ENCODE measurements at regions not wholly inside any gene's neighbourhood (a gene's known extent, or its start where the extent isn't known, plus 50 kb on each side); places are given as distances from the start of the nearest gene placed in this dataset.

DNA sequence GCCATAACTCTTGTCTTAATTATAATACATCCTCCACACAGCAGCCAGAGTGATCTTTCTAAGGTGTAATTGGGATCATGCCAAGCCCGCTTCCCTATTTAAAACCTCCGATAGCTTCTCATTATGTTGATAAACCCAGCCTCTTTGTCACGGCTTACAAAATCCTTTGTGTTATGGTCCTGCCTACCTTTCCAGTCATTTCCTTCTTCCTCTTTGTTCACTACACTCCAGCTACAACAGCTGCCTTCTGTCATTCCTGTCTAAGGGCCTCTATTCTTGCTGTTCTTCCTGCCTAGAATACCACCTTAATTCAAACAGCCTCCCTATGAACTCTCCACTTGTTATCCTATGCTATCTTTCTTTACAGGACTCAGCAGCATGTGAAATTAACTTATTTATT, 70.6 kb upstream of the CAPRIN1 start (continued):
- no peak for TF ChIP-seq EMX1 (CRISPR knock-in tag; IDR thresholded peaks at IDR 0.05)

DNA sequence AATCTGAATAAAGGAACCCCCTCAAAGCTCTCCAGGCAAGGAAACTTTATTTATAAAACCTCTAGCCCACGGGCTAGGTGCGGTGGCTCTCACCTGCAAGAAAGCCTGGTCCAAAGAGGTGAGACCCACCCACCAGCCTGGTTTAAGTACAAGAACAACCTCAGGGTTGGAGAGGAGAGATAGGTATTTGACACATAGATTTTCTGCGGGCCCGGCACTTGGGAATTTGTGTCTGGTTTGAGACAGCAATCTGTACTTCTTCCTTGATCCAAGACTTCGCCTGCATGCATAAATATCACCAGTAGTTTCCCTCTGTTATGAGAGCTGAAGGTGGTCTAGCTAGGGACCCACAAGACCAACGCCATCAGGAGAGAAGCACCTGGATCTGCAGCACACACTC, 73.2 kb upstream of the CAPRIN1 start:
- DNase-seq (ENCODE audit: low spot score) (no peak), ATAC-seq (no peak)
- Mint-ChIP-seq H3K36me3 (no peaks in the 10 kb centered on the region), H3K27me3 (ENCODE audit: low read depth) (no peaks in the 10 kb centered on the region), H3K27ac (no peak overlapping the region), H3K4me3 (no peak overlapping the region), H3K4me1 (no peaks in the 10 kb centered on the region), H3K9me3 (no peaks in the 10 kb centered on the region)
- ChIA-PET CTCF (interaction anchor here (1.8 to 3.0 kb wide), 2 partner anchors 10 to 170 kb away, joined by 10 to 28 read pairs; no protein-coding TSS in a partner anchor), POLR2A (interaction anchor here (0.5 to 0.7 kb wide), 2 partner anchors 126 to 173 kb away, joined by 3 read pairs; no protein-coding TSS in a partner anchor)
- TF ChIP-seq SOX15 (CRISPR knock-in tag; IDR thresholded peaks at IDR 0.05): no peak
- TF ChIP-seq, protein P1, sequence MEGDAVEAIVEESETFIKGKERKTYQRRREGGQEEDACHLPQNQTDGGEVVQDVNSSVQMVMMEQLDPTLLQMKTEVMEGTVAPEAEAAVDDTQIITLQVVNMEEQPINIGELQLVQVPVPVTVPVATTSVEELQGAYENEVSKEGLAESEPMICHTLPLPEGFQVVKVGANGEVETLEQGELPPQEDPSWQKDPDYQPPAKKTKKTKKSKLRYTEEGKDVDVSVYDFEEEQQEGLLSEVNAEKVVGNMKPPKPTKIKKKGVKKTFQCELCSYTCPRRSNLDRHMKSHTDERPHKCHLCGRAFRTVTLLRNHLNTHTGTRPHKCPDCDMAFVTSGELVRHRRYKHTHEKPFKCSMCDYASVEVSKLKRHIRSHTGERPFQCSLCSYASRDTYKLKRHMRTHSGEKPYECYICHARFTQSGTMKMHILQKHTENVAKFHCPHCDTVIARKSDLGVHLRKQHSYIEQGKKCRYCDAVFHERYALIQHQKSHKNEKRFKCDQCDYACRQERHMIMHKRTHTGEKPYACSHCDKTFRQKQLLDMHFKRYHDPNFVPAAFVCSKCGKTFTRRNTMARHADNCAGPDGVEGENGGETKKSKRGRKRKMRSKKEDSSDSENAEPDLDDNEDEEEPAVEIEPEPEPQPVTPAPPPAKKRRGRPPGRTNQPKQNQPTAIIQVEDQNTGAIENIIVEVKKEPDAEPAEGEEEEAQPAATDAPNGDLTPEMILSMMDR (IDR thresholded peaks at IDR 0.05): no peak

DNA sequence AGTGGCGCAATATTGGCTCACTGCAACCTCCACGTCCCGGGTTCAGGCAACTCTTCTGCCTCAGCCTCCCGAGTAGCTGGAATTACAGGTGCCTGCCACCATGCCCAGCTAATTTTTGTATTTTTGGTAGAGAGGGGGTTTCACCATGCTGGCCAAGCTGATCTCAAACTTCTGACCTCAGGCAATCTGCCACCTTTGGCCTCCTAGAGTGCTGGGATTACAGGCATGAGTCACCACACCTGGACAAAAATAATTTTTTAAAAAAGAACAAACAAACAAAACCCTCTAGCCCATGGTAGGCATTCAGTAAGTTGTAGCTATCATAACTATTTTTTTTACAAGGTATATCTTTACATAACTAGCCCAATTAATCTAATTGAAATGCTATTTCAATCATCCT, 73.9 kb upstream of the CAPRIN1 start:
- ChIA-PET POLR2A (no interaction called here), CTCF (interaction anchor here (1.8 to 3.0 kb wide), 2 partner anchors 10 to 169 kb away, joined by 10 to 28 read pairs; no protein-coding TSS in a partner anchor)

More for the DNA sequence above, 73.9 kb upstream of the CAPRIN1 start:
- DNase-seq (ENCODE audit: low spot score) (no peak), ATAC-seq (no peak)
- Mint-ChIP-seq H3K4me1 (no peaks in the 10 kb centered on the region), H3K27ac (no peak overlapping the region), H3K27me3 (ENCODE audit: low read depth) (no peaks in the 10 kb centered on the region), H3K9me3 (no peaks in the 10 kb centered on the region), H3K4me3 (no peak overlapping the region), H3K36me3 (no peaks in the 10 kb centered on the region)
- TF ChIP-seq, protein P2, sequence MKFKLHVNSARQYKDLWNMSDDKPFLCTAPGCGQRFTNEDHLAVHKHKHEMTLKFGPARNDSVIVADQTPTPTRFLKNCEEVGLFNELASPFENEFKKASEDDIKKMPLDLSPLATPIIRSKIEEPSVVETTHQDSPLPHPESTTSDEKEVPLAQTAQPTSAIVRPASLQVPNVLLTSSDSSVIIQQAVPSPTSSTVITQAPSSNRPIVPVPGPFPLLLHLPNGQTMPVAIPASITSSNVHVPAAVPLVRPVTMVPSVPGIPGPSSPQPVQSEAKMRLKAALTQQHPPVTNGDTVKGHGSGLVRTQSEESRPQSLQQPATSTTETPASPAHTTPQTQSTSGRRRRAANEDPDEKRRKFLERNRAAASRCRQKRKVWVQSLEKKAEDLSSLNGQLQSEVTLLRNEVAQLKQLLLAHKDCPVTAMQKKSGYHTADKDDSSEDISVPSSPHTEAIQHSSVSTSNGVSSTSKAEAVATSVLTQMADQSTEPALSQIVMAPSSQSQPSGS (CRISPR knock-in tag; IDR thresholded peaks at IDR 0.05; ENCODE audit: borderline replicate concordance, low read depth): no peak
- no peak for TF ChIP-seq EMX1 (CRISPR knock-in tag; IDR thresholded peaks at IDR 0.05)
- no peak for TF ChIP-seq TEAD1 (CRISPR knock-in tag; IDR thresholded peaks at IDR 0.05)
- no peak for TF ChIP-seq ZBTB21 (CRISPR knock-in tag; IDR thresholded peaks at IDR 0.05; ENCODE audit: borderline replicate concordance)
- TF ChIP-seq, protein P3, sequence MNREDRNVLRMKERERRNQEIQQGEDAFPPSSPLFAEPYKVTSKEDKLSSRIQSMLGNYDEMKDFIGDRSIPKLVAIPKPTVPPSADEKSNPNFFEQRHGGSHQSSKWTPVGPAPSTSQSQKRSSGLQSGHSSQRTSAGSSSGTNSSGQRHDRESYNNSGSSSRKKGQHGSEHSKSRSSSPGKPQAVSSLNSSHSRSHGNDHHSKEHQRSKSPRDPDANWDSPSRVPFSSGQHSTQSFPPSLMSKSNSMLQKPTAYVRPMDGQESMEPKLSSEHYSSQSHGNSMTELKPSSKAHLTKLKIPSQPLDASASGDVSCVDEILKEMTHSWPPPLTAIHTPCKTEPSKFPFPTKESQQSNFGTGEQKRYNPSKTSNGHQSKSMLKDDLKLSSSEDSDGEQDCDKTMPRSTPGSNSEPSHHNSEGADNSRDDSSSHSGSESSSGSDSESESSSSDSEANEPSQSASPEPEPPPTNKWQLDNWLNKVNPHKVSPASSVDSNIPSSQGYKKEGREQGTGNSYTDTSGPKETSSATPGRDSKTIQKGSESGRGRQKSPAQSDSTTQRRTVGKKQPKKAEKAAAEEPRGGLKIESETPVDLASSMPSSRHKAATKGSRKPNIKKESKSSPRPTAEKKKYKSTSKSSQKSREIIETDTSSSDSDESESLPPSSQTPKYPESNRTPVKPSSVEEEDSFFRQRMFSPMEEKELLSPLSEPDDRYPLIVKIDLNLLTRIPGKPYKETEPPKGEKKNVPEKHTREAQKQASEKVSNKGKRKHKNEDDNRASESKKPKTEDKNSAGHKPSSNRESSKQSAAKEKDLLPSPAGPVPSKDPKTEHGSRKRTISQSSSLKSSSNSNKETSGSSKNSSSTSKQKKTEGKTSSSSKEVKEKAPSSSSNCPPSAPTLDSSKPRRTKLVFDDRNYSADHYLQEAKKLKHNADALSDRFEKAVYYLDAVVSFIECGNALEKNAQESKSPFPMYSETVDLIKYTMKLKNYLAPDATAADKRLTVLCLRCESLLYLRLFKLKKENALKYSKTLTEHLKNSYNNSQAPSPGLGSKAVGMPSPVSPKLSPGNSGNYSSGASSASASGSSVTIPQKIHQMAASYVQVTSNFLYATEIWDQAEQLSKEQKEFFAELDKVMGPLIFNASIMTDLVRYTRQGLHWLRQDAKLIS (CRISPR knock-in tag; IDR thresholded peaks at IDR 0.05; ENCODE audit: borderline replicate concordance): no peak
- TF ChIP-seq TP53 (CRISPR knock-in tag; IDR thresholded peaks at IDR 0.05): no peak
- TF ChIP-seq, protein P1 (IDR thresholded peaks at IDR 0.05): no peak
- TF ChIP-seq SMAD3 (CRISPR knock-in tag; IDR thresholded peaks at IDR 0.05; ENCODE audit: borderline replicate concordance): no peak
- TF ChIP-seq ZNF317 (CRISPR knock-in tag; IDR thresholded peaks at IDR 0.05; ENCODE audit: borderline replicate concordance, low read depth): no peak
- TF ChIP-seq GRHL2 (CRISPR knock-in tag; IDR thresholded peaks at IDR 0.05; ENCODE audit: insufficient replicate concordance, severe bottlenecking): no peak
- no peak for TF ChIP-seq ZNF396 (CRISPR knock-in tag; IDR thresholded peaks at IDR 0.05; ENCODE audit: borderline replicate concordance)
- no peak for TF ChIP-seq MYBL2 (CRISPR knock-in tag; IDR thresholded peaks at IDR 0.05)
- TF ChIP-seq, protein P4, sequence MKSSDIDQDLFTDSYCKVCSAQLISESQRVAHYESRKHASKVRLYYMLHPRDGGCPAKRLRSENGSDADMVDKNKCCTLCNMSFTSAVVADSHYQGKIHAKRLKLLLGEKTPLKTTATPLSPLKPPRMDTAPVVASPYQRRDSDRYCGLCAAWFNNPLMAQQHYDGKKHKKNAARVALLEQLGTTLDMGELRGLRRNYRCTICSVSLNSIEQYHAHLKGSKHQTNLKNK (CRISPR knock-in tag; IDR thresholded peaks at IDR 0.05): no peak
- no peak for TF ChIP-seq IRF2 (CRISPR knock-in tag; IDR thresholded peaks at IDR 0.05; ENCODE audit: borderline replicate concordance, low read depth)
- TF ChIP-seq SP1 (CRISPR knock-in tag; conservative IDR thresholded peaks at IDR 0.05): no peak
- no peak for TF ChIP-seq ZNF263 (CRISPR knock-in tag; IDR thresholded peaks at IDR 0.05; ENCODE audit: low read depth)

Measured in WTC11 (cell line).